NCI-H2196 (cell line): ENCODE measurements at regions not wholly inside any gene's neighbourhood (a gene's known extent, or its start where the extent isn't known, plus 50 kb on each side); places are given as distances from the start of the nearest gene placed in this dataset.
A peak's percentile ranks its signal among the peaks of the same experiment; 100 is the strongest.

Source experiments
- DNase-seq: peaks from one replicate; lab custom pipeline; 2025; ENCODE audit not compliant: unreplicated experiment; lab: John Stamatoyannopoulos, UW

GRCh38 chr11:129590030-129590752 is 214.5 kb downstream of the BARX2 start:
- no peak for DNase-seq

- DNase-seq = no peak
These were observed 215.3 kb downstream of the BARX2 start for GRCh38 chr11:129590753-129591475.

GRCh38 chr11:129591527-129591926 is 215.9 kb downstream of the BARX2 start:
- no peak for DNase-seq

- no peak for DNase-seq
These were observed 216.5 kb downstream of the BARX2 start for GRCh38 chr11:129592191-129592590.

- peak; percentile 60 for DNase-seq
These were observed 217.4 kb downstream of the BARX2 start for GRCh38 chr11:129593098-129593497.

- DNase-seq = no peak
These were observed 219.7 kb downstream of the BARX2 start for GRCh38 chr11:129595038-129595962.

- no peak for DNase-seq
These were observed 219.3 kb upstream of the TMEM45B start for GRCh38 chr11:129596351-129596750.

- no peak for DNase-seq
These were observed 217.3 kb upstream of the TMEM45B start for GRCh38 chr11:129598378-129598777.

GRCh38 chr11:129605815-129606214 is 209.8 kb upstream of the TMEM45B start:
- no peak for DNase-seq

- no peak for DNase-seq
These were observed 206.9 kb upstream of the TMEM45B start for GRCh38 chr11:129608711-129609110.

GRCh38 chr11:129610125-129610524 is 205.5 kb upstream of the TMEM45B start:
- DNase-seq = no peak

GRCh38 chr11:129610545-129610944 is 205.1 kb upstream of the TMEM45B start:
- DNase-seq = no peak

- no peak for DNase-seq
These were observed 203.8 kb upstream of the TMEM45B start for GRCh38 chr11:129611661-129612446.

- no peak for DNase-seq
These were observed 203.1 kb upstream of the TMEM45B start for GRCh38 chr11:129612447-129612961.

- DNase-seq = no peak
These were observed 202.6 kb upstream of the TMEM45B start for GRCh38 chr11:129613071-129613470.

- DNase-seq = no peak
These were observed 201.2 kb upstream of the TMEM45B start for GRCh38 chr11:129614256-129614944.

GRCh38 chr11:129618046-129618569 is 197.5 kb upstream of the TMEM45B start:
- no peak for DNase-seq

GRCh38 chr11:129620237-129621104 is 195.2 kb upstream of the TMEM45B start:
- DNase-seq = peak; percentile 54

- peak; percentile 71 for DNase-seq
These were observed 189.7 kb upstream of the TMEM45B start for GRCh38 chr11:129625930-129626329.
